NCI-H1417 treated with DMSO at 0.1 percent for 48 hours (cell line): ENCODE measurements at regions not wholly inside any gene's neighbourhood (a gene's known extent, or its start where the extent isn't known, plus 50 kb on each side); places are given as distances from the start of the nearest gene placed in this dataset.
A peak's percentile ranks its signal among the peaks of the same experiment; 100 is the strongest.
"Not testable (repeated sequence)": the region's sequence is repeated elsewhere in the genome, so short reads cannot be mapped to it uniquely, and the experiment has no call there.

Source experiments
- DNase-seq: peaks from one replicate; lab custom pipeline; 2025; lab: John Stamatoyannopoulos, UW

GRCh38 chr3:89628856-89629670 lies 521.6 kb downstream of the EPHA3 start:
- DNase-seq, result no peak

DNA sequence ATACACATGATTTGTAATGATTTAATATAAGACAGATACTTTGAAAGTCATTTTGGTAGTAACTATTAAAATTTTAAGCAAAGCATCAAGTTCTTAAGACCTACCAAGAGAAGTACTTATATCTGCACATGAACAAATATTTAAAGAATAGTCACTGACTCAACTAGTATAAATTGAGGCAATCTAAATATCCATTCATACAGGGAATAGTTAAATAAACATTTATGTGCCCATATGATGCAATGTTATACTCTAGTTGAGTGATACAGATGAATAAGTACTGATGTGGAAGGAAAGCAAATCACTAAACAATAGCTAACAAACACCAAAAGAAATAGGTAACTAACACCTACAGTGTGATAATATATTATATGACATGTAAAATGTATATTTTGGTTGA lies 527.7 kb downstream of the EPHA3 start:
- no peak for DNase-seq

DNA sequence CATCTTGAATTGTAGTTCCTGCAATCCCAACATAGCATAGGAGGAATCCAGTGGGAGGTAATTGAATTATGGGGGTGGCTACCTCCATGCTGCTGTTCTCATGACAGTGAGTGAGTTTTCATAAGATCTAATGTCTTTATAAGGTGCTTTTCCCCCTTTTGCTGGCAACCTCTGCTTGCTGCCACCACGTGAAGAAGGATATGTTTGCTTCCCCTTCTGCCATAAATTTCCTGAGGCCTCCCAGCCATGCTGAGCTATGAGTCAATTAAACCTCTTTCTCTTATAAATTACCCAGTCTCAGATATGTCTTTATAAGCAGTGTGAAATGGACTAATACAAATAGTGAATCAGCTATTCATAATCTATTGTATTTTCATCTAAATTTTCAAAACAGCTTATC lies 537.3 kb downstream of the EPHA3 start:
- no peak for DNase-seq

DNA sequence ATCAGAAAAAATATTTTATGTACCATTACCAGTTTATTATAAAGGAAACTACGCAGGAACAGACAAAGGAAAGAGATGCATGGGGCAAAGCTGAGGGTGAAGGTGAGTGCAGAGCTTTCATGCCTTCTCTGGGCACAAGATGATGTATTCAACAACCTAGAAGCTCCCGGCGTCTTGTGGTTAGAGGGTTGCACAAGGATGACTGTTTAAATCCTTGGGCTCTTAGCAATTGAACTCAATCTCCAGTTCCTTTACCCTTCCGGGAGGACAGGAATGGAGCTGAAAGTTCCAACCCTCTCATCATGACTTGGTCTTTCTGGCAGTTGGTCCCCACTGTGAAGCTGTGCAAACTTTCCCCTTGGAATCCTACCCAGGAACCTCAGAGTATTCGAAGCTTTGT lies 542.0 kb downstream of the EPHA3 start:
- DNase-seq, result no peak

DNA sequence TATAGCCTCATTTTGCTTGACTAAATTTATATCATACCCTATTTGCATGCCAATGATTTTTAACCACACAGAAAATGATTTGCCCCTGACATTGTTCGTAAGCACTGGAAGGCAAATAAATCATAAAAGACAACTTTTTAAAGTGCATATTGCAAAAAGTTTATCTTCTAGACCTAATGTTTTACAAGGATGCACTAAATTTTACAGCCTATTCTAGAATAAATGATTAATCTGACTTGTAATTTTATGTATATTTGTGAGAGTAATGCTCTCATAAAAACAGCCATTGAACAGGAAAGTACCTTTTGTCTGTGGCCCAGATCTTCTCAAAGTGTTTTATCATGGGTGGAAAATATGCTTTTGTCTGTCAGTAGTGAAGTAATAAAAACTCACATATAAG lies 546.6 kb downstream of the EPHA3 start:
- no peak for DNase-seq

GRCh38 chr3:89656388-89656787 lies 549.0 kb downstream of the EPHA3 start:
- no peak for DNase-seq

DNA sequence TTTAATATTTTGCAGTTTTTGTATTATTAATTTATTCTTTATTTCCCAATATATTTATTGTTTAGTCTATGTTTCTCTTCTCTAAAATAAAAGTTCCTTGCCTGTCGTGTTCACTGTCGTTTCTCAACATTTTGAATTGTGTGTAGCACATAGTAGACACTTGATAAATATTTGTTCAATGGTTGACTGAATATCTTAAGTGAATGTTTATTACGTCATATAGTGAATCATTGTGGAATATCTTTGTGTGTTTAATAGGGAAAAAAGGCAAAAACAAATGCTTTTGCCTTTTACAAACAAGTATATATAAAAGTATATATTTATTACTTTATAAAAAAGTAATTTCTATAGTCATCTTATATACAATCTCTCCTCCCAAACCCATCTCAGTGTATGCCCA lies 572.3 kb downstream of the EPHA3 start:
- no peak for DNase-seq

DNA sequence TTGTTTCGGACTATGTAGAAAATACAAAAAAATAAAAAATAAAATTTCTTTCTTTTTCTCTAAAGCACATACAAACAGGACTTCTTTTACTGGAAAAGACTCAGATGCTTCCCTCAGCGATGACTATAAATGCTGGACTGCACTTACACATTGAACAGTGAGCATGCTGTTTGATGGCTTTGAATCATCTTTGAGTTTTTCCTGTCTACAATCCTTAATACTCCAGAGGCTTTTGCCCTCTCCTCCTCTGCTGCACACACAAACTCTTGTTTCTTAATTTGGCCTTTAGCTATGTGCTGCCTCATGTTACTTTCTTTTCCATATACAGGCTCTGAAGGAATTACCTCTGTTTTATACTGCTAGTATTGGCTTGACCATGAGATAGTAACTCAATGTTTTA lies 575.1 kb downstream of the EPHA3 start:
- no peak for DNase-seq

GRCh38 chr3:89685731-89686130 lies 578.3 kb downstream of the EPHA3 start:
- DNase-seq, result peak; percentile 98

- DNase-seq, result no peak
These were observed 583.2 kb downstream of the EPHA3 start for GRCh38 chr3:89690646-89691045.

- no peak for DNase-seq
These were observed 585.2 kb downstream of the EPHA3 start for GRCh38 chr3:89692601-89693000.

GRCh38 chr3:89697321-89697916 lies 590.0 kb downstream of the EPHA3 start:
- DNase-seq, result no peak

DNA sequence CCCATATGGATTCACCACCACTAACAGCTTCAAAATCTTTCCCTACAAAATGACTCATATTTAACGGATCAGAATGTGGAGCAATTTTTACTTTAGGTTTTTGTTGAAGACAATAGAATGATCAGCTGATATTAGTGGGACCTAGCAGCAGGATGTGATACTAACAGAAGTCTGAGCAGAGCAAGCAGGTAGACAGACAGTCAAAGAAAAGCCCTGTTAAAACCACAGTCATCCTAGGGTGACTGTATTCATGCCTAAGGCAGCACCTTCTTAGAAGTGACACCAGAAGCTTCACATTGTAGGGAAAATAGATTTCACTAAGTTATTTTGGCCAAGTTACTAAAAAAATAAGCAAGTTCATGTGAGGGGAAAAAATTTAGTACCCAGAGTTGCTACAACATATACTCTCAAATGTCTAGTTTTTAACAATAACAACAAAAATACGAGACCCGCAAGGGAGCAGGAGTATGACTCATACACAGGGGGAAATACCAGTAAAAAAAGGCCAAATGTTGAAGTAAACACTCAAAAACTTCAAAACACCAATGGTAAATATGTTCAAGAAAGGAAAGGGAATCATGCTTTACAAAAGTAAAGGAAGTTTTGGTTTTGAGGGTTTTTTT lies 590.9 kb downstream of the EPHA3 start:
- DNase-seq, result no peak

GRCh38 chr3:89699229-89699628 lies 591.8 kb downstream of the EPHA3 start:
- DNase-seq, result no peak

GRCh38 chr3:89699771-89700170 lies 592.4 kb downstream of the EPHA3 start:
- no peak for DNase-seq

- DNase-seq, result no peak
These were observed 595.0 kb downstream of the EPHA3 start for GRCh38 chr3:89702404-89702803.

DNA sequence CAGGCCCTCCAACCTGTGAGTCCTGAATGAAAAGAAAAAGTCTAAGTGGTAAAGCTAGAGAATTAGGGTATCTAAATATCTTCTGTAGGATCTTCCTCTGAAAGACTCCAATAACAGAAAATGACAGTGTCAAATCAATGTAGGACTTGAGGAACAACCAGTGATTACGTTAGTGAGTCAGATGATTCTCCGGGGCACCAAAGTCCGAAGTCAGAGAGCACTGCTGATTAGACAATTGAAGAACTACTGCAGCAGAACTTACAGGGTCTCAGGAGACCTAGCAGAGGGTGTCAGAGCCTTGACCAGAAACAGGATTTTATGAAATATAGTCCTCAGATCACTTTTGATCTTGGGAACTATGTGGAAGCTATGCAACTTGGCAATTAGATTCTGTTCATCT lies 605.8 kb downstream of the EPHA3 start:
- no peak for DNase-seq

DNA sequence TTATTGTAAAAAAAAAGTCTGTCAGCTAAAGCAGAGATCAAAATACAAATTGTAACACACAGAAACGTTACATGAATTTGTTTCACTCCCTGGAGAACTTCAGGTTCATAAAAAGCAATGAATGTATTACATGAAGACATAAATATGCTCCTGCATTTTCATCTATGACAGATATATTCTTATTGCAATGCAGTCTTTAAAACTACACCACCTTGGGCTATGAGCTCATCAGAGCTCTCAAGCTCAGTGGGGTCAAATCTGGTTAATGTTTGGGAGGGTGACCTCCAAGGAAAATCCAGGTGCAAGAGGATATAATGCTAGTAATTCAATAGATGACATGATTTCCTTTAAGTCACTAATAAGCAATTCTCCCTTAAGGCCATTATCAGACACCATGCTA lies 606.8 kb downstream of the EPHA3 start:
- no peak for DNase-seq

DNA sequence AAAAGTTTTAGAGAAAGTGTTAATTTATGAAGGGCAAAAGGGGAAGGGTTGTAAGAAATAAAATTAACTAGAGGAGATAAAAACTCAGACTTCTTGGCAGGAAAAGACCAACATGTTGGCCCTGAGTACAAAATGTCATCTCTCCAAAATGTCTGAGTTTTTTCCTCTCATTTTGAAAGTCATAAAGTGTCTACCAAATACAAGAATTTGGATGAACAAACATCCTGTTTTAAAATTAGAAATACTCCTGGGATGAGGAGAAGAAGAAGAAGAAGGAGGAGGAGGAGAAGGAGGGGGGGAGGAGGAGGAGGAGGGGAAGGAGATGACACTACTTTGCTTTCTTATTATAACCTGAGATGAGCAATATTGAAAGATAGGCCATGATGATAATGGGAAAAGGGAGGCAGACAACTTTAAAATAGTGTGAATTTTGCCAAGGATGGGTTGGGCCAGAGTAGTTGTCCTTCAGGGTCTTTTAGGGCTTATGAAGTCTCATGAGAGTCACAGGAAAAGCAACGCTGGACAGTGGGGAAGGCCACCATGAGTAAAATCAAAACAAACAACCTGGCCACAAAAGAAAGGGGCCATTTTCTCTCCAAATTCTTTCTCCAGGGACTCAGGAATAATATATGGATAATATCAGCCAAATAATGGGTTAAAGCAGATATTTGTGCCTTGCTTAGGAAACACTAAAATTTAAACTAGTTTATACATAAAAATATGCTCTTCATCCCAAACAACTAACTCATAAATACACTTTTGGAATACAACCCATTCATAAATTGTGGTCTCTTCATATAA lies 632.9 kb downstream of the EPHA3 start:
- no peak for DNase-seq

- DNase-seq, result no peak
These were observed 633.4 kb downstream of the EPHA3 start for GRCh38 chr3:89740881-89741177.

GRCh38 chr3:89742546-89742945 lies 635.1 kb downstream of the EPHA3 start:
- DNase-seq, result no peak

DNA sequence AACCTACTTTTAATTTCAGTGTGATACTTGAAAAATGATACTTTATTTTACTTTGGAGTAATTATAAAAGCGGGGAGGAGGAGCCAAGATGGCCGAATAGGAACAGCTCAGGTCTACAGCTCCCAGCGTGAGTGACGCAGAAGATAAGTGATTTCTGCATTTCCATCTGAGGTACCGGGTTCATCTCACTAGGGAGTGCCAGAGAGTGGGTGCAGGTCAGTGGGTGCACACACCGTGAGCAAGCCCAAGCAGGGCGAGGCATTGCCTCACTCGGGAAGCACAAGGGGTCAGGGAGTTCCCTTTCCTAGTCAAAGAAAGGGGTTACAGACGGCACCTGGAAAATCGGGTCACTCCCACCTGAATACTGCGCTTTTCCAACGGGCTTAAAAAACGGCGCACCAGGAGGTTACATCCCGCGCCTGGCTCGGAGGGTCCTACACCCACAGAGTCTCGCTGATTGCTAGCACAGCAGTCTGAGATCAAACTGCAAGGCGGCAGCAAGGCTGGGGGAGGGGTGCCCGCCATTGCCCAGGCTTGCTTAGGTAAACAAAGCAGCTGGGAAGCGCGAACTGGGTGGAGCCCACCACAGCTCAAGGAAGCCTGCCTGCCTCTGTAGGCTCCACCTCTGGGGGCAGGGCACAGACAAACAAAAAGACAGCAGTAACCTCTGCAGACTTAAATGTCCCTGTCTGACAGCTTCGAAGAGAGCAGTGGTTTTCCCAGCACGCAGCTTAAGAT lies 640.3 kb downstream of the EPHA3 start:
- not testable (repeated sequence) for DNase-seq
